GM12878 (cell line): ENCODE measurements at regions not wholly inside any gene's neighbourhood (a gene's known extent, or its start where the extent isn't known, plus 50 kb on each side); places are given as distances from the start of the nearest gene placed in this dataset.

Experiments used
- EP300 ChIP-seq, 2 experiments: fragments of 150-350 bp in 1 of 2; IDR thresholded peaks; 2 replicates each; pipeline ENCODE4 v1.6.1; 2011 to 2012; ENCODE audit warnings: low read depth in 2 of 2, low read length in 2 of 2, borderline replicate concordance in 1 of 2, improper control_type of control experiment in 1 of 2, inconsistent platforms in 1 of 2; ENCODE audit not compliant: control insufficient read depth in 1 of 2
- EZH2 ChIP-seq: IDR thresholded peaks from 2 replicates; pipeline ENCODE4 v1.6.1; 2012; ENCODE audit warnings: low read depth, mild to moderate bottlenecking, control low read depth, inconsistent platforms, low read length, borderline replicate concordance; ENCODE audit not compliant: control insufficient read depth
- GABPA ChIP-seq: IDR thresholded peaks from 2 replicates; pipeline ENCODE4 v1.6.1; 2014; ENCODE audit warnings: antibody characterized with exemption, low read depth, mild to moderate bottlenecking, inconsistent platforms
- LARP7 ChIP-seq: fragments of 450-650 bp; IDR thresholded peaks from 2 replicates; pipeline ENCODE4 v1.6.1; 2017; ENCODE audit warnings: mild to moderate bottlenecking
- MTA2 ChIP-seq: fragments of 450-650 bp; IDR thresholded peaks from 2 replicates; pipeline ENCODE4 v1.6.1; 2016; ENCODE audit warnings: low read depth, mild to moderate bottlenecking, moderate library complexity
- POLR2A ChIP-seq: IDR thresholded peaks from 2 replicates; pipeline ENCODE4 v1.6.1; 2011; ENCODE audit warnings: low read depth, mild to moderate bottlenecking, low read length
- RCOR1 ChIP-seq: conservative IDR thresholded peaks from 2 replicates; pipeline ENCODE4 v1.6.1; 2012; ENCODE audit warnings: low read depth, low read length, improper control_type of control experiment
- SP1 ChIP-seq: IDR thresholded peaks from one replicate; pipeline ENCODE4 v1.6.1; 2011; ENCODE audit warnings: low read depth, low read length
- STAT1 ChIP-seq: fragments of 450-650 bp; conservative IDR thresholded peaks from 2 replicates; pipeline ENCODE4 v1.6.1; 2014; ENCODE audit warnings: antibody characterized with exemption, mild to moderate bottlenecking
- ZNF217 ChIP-seq: fragments of 450-650 bp; IDR thresholded peaks from 2 replicates; pipeline ENCODE4 v1.6.1; 2017; ENCODE audit warnings: antibody characterized with exemption, mild to moderate bottlenecking
- ZNF274 ChIP-seq: IDR thresholded peaks from one replicate; pipeline ENCODE4 v1.8.0; 2011; ENCODE audit not compliant: insufficient read length, insufficient read depth
- TF ChIP-seq, protein P1 (sequence below): IDR thresholded peaks from 2 replicates; pipeline ENCODE4 v1.6.1; 2011; ENCODE audit warnings: low read depth, low read length, improper control_type of control experiment, borderline replicate concordance
- TF ChIP-seq, protein P2 (sequence below): IDR thresholded peaks from 2 replicates; pipeline ENCODE4 v1.6.1; 2011; ENCODE audit warnings: low read depth, mild to moderate bottlenecking, low read length, moderate library complexity, borderline replicate concordance; ENCODE audit errors: extremely low read depth
- TF ChIP-seq, protein P3 (sequence below), 3 experiments: IDR thresholded peaks in 2 of 3; conservative IDR thresholded peaks in 1 of 3; 2 replicates each; pipeline ENCODE4 v1.5.1; 2011; ENCODE audit warnings: low read depth in 3 of 3, low read length in 3 of 3, mild to moderate bottlenecking in 3 of 3, control low read depth in 2 of 3, moderate library complexity in 2 of 3, inconsistent platforms in 1 of 3, mixed read lengths in 1 of 3; ENCODE audit not compliant: control insufficient read depth in 2 of 3, insufficient read depth in 1 of 3; ENCODE audit errors: extremely low read depth in 1 of 3

DNA sequence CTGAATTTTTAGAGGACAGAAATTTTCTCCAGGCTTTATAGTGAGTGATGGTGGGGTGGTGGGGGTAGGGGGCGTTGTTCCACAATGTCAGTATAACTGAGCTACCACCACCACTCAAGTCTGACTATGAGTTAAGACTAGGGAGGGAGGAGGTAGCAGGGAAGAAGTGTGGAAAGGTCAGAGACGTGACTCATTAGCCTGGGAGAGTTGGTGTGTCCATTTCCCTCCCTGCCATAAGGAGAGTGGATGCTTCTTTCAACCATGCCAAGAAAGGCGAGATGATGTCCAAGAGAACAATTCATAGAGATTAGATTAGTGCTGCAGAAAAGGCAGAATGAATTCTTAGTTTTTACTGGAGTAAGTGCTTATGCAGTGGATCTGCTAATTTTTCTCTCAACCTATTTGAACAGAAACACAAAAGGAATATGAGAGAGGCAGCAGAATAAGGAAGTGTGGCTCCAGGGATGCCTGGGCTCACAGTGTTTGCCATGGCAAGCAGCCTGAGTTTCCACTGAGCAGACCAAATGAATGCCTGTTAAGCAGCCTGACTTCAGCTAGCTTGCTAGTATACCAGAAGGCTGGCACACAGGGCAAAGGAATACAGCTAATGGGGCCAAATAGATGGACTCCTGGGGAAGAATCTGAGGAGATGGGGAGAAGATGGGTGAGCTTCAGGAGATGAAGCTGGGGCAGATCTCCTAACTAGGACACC, 708.9 kb downstream of the NTRK3 start:
- TF ChIP-seq, protein P1, sequence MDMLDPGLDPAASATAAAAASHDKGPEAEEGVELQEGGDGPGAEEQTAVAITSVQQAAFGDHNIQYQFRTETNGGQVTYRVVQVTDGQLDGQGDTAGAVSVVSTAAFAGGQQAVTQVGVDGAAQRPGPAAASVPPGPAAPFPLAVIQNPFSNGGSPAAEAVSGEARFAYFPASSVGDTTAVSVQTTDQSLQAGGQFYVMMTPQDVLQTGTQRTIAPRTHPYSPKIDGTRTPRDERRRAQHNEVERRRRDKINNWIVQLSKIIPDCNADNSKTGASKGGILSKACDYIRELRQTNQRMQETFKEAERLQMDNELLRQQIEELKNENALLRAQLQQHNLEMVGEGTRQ: no peak
- TF ChIP-seq EZH2 (no peak), STAT1 (no peak), EP300 (IDR thresholded peaks at IDR 0.05; ENCODE audit: borderline replicate concordance in 1 of 2, control insufficient read depth in 1 of 2, low read depth in 2 of 2, low read length in 2 of 2) (no peak), POLR2A (no peak), SP1 (no peak), LARP7 (no peak), ZNF274 (no peak), GABPA (no peak), RCOR1 (no peak), ZNF217 (no peak), MTA2 (no peak)
- TF ChIP-seq, protein P2, sequence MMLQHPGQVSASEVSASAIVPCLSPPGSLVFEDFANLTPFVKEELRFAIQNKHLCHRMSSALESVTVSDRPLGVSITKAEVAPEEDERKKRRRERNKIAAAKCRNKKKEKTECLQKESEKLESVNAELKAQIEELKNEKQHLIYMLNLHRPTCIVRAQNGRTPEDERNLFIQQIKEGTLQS: no peak
- TF ChIP-seq, protein P3, sequence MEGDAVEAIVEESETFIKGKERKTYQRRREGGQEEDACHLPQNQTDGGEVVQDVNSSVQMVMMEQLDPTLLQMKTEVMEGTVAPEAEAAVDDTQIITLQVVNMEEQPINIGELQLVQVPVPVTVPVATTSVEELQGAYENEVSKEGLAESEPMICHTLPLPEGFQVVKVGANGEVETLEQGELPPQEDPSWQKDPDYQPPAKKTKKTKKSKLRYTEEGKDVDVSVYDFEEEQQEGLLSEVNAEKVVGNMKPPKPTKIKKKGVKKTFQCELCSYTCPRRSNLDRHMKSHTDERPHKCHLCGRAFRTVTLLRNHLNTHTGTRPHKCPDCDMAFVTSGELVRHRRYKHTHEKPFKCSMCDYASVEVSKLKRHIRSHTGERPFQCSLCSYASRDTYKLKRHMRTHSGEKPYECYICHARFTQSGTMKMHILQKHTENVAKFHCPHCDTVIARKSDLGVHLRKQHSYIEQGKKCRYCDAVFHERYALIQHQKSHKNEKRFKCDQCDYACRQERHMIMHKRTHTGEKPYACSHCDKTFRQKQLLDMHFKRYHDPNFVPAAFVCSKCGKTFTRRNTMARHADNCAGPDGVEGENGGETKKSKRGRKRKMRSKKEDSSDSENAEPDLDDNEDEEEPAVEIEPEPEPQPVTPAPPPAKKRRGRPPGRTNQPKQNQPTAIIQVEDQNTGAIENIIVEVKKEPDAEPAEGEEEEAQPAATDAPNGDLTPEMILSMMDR (IDR thresholded peaks at IDR 0.05 in 2 of 3, conservative IDR thresholded peaks at IDR 0.05 in 1 of 3; ENCODE audit: control insufficient read depth in 2 of 3, extremely low read depth in 1 of 3, insufficient read depth in 1 of 3, low read depth in 3 of 3, low read length in 3 of 3): no peak
